Activated CD4-positive, alpha-beta T cell treated with anti-CD3 and anti-CD28 coated beads, Interleukin-10, Interleukin-2, amounts not matched to agents 100 ng/mL and 50 ng/mL, durations not matched to agents 16 hours and 8 hours (primary cell): ENCODE measurements at regions not wholly inside any gene's neighbourhood (a gene's known extent, or its start where the extent isn't known, plus 50 kb on each side); places are given as distances from the start of the nearest gene placed in this dataset.

Experiments
- DNase-seq: peaks from one replicate; pipeline ENCODE4 v3.0.0-alpha.2; 2020

DNA sequence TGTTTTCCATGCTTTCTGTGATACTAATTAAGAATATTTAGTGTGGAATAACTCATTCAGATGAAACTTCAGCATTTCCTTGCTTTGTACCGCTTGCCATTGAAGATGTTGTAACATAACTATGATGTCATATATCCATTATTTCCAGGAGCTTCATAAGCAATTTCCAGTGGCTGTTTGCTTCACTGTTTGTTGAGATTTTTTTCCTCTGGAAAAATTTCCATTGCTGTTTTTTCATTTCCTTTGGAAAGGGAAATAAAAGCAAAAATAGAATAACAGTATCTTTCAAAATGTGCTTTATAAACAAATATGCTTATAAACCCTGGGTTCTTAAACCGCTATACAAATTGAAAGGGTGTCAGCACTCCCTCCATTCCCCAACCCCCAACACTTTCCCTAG lies 319.6 kb upstream of the SEMA6D start:
- DNase-seq: no peak

DNA sequence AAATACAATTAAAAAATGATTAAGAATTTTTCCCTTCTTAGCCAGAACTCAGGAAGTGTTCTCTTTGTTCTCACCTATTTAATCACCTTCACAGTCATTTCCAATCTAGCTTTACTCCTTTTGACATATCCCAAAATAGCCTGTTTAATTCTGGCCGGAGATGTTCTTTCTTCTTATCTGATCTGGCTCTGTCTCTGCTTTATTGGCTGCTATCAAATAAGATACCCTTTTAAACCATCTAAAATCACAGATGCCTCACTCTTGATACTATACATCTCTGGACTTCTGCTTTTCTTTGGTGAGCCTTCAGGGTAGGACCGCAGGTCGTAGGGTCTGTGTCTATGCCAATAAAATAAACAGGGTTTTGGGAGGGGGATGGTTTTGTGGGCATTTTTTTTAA lies 319.2 kb upstream of the SEMA6D start:
- no peak for DNase-seq

DNA sequence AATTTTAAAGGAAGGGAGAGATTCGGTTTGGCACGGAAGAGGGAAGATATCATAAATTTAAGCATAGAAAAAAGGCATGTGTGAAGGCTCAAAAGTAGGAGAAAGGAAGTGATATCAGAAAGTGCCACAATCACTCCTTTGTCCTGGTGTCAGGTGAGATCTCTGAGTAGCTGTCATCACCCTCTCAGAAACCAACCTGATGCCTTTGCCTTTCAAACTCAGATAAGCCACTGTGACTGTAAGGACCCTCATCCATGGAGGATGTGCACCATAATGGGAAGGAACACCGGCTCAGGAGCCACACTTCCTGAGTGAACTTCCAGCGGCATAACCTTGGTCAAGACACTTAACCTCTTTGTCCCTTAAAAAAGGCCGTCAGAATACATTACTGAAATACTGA lies 318.7 kb upstream of the SEMA6D start:
- no peak for DNase-seq

DNA sequence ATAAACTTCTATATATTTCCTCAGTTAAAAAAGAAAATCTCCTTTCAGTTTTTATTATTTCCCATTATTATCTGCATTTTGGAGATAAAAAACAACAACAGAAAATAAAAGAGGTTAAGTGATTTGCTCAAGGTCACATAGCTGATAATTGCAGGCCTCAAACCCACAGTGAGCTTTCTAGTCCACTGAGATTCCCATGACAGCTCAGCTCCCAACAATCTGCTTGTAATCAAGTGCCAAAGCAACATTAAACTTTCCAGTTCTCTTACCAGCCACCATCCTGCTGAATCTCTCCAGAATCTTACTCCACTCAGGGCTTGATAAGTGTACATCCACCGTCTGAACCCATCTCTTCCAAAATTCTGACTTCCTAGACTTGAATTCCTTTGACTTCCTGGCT lies 318.2 kb upstream of the SEMA6D start:
- no peak for DNase-seq

DNA sequence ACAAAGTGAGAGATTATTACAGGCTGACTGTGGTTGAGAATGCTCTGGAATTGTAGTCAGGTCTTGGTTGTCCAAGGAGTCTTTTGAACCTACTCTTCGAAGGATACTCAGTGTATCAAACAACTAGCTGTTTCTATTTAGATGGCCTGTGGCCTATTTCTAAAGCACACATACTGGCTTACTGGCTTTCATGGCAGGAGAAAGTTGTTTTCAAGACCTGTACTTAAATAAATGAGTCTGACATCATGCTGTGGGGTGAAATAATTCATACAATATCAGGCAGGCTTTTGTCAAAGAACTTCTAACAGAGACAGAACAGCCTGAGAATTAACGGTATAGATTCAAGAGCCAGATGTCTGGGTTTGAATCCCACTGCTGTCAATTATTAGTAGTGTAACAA lies 316.7 kb upstream of the SEMA6D start:
- DNase-seq: no peak

DNA sequence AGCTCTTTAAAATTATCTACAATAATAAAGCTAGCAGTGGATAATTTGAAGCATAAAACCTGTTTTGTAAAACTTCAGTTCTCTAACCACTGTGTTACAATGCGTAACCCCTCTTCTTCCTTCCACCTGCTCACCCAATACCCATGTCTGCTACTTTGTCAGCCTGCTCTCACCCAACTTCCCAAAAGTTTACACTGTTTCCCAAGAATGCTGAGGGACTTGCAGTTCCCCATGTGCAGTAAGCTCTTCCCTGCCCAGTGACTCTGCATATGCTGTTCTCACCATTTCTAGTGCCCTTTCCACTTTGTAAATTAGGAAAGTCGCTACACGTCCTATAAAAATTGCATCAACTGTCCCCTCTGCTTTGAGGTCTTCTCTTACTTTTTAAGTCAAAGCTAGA lies 315.9 kb upstream of the SEMA6D start:
- no peak for DNase-seq

DNA sequence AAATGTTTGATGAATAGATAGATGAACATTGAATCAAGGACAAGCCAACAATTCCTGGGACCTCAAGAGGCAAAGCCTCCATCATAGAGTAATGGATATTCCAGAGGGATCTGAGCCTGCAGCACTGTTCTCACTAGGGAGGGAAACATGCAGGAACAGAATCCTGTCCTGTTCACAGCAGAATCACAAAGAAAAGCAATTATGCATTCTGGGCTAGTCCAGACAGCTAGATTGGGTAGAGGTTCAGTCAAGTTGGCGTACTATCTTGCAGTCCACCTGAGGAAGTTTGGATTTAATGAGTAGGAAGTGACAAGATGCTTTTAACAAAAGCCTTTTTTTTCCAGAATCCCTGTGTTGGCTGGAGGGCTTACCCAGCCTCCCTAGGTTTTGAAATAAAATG lies 314.5 kb upstream of the SEMA6D start:
- no peak for DNase-seq

DNA sequence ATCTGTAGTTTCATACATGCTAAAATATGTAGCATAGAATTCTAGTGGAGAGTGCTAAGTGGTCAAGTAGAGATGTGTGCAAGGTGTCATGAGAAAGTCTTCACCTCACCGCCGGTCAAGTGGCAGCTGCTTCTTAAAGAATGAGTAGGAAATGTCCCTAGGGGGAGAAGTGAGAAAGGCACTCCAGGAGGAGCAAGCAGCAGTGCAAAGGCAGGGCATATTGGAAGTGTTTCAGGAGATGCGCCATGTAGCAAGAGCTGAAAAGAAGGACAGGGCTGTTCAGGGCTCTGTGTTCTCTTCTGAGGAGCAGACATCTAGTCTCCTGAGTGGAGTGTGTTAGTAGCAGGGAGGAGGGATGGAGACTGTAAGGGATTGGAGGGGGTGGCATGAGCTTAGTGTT lies 312.4 kb upstream of the SEMA6D start:
- no peak for DNase-seq

DNA sequence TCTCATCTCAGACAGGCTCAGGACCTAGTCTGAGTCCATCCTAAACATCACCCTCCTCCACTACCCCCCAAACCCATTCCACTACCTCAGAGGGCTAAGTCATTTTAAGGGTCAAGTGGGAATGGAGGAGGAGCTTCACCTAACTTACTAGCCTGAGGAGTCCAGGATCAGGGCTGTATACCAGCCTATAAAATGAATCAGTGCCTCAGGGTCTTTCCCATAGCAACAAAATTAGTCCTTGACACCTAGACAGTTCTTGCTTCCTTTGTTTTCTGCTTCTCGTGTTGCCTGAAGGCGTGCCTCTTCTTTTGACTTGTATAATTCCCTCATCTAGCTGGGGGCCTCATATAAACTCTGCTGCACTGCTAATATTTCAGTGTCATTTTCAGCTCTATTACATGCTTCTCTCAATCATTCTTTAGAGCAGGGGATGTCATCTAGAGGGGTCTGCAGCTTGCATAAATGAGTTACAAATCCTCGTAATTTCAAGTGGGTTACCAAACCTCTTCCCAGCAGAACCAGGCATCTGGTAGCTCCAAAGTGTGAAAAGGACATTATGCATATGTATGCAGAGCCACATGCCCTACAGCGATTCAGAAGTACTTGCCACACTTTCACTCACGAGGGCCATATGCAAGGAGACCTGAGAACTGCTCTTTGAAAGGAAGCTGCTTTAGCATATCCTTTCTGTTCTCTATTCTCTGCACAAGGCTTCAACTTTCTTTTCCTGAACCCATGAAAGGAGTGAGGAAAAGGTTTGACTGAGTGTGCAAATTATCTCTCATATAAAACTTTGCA lies 311.7 kb upstream of the SEMA6D start:
- DNase-seq: no peak

DNA sequence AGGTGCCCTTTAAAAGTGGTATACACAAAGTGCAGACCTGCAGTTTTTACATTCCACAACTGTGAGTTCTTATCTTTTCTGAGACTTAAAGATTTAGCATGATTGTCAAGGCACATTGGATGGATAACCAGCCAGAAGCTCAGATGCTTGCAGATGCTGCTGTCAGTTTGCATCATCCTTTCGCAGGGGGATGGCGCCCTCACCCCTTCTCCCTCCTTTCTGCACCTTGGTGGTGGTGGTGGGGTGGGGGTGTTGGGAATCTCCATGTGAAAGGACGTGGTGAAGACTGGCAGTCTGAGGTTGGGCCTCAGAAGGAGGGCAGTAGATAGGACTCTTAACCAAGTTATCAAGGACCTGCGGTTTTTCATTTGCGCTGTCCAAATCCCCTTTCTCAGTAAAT lies 309.6 kb upstream of the SEMA6D start:
- no peak for DNase-seq

DNA sequence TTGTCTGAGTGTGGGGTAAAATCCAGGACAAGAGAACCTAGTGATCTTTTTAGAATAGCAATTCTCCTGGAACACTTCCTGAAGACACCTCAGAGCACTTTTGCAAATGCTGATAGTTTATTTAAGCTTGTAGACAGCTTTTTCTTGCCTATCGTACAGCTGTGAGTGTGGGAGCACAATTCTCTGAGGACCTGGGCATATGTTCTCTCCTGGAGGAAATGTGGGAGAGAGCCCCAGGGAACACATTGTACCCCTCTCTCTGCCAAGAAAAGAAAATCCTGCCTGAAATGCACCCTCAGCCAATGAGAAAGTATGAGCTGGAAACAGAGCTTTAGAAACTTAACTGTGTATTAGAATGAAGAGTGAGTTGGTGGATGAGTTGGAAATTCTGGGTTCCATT lies 308.3 kb upstream of the SEMA6D start:
- no peak for DNase-seq

DNA sequence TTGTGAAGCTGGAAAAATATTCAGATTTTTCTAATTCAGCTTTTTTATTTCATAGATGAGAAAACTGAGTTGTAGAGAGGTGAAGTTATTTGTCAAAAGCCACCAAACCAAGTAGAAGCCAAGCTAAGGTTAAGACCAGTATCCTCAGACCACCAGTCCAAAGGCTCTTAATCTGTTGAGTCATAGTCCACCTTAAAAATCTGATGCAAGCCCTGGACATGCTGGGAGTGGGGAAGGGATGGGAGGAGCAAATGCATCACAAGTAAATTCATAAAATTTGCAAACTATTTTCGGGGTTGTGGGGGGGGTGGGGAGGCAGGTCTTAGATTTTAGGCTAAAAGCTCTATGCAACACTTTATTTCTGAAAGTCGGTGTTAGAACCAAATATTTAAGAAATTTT lies 307.7 kb upstream of the SEMA6D start:
- no peak for DNase-seq

DNA sequence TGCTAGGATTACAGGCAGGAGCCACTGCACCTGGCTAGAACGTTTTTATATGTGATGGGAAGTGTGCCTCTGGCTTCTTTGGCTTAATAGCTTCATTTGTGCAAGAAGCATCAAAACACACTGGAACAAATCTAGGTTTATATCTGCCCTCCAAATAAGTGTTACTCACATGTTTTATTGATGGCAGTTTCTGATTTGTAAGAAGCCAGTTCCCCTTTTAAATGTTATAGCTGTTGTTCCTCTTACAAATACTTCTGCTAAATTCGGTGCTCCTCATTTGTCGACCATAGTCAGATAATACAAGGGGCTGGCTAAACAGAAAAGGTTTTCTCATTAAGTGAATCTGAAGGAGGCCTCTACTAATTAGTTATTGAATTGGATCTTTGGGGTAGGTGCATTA lies 307.1 kb upstream of the SEMA6D start:
- DNase-seq: no peak

DNA sequence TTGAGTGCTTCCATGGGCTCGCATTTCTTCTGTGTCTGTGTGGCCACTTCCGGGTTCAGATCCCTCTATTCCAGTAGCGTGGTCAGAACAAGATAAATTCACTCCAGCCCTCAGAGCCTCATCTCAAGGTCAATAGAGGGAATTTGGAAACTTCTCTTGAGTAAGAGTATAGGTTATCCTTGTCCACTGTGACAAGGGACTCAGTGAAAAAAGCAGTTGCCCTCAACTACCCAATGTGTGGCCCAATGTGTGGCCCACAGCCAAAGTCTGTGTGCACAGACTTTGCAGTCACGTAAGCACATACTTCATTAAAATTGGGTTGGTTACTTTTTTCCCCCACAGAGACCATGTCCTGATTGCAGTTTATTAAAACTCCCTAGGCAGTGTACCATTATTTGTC lies 305.6 kb upstream of the SEMA6D start:
- no peak for DNase-seq

DNA sequence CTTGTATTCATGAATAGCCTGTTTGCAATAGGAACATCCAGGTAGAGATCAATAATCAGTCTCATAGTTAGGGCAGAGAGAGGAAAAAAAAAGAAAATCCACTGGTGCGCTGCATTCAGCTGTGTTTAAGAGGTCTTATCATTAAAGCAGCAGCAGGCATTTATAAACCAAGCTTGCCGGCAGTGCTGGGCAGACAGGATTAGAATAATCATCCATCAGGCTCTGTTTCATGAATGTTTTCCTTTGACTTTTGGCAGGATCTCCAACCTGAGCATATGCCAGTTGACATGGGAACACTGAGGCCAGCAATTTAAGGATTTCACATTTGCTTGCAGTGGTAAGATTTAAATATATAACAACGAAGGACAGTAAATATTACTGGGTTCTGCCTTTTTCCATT lies 305.2 kb upstream of the SEMA6D start:
- no peak for DNase-seq

DNA sequence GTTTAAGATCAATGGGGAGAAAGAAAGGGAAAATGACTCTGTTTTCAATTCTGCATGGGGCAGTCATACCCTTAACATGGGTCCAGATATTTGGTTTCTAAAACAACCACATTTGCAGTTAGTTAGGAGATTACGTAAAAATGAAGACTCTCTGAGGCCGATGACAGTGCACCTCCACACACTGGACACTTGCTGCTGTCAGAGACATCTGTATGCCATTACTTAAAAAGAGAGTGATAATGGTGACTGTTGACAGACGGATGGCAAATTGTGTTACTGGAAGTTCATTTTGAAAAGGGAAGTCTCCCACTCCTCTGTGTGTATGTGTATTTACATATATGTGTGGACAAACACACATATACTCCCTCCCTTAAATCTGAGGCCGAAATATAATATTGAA lies 304.5 kb upstream of the SEMA6D start:
- DNase-seq: no peak

DNA sequence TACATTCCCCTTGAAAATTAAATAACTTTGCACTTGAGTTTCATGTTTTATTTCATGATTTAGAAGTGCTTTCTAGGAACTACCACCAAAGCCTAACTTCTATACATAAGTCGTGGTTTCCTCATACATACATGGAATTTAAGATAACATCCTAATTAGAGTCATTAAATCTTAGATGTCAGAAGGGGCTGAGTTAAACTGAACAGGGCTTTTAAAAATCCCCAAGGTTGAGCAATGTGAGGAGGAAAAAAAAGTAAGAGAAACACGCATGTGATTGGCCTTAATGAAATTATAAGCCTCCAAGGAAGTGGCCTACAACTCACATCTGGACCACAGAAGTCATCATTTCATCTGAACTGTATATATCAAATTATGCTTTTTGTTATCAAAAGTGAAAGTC lies 303.1 kb upstream of the SEMA6D start:
- no peak for DNase-seq

DNA sequence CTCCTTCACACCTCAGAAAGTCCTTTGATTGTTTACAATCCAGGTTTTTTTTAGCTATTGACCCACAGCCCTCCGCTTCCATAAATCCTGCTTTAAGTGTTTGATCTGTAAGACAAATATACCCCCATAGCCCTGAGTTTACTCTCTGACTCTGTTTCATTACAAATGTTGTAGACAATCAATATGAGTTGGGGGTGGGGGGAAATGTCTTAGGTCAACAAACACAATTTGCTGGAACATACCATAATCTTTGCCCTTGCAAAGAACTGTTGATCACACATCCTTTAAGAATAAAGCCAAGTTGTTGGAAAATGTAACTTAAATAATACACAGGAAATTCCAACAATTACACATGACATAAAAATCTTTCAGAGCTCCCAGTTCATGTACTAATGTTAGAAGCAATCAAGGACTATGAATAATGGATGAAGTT lies 301.8 kb upstream of the SEMA6D start:
- DNase-seq: no peak

DNA sequence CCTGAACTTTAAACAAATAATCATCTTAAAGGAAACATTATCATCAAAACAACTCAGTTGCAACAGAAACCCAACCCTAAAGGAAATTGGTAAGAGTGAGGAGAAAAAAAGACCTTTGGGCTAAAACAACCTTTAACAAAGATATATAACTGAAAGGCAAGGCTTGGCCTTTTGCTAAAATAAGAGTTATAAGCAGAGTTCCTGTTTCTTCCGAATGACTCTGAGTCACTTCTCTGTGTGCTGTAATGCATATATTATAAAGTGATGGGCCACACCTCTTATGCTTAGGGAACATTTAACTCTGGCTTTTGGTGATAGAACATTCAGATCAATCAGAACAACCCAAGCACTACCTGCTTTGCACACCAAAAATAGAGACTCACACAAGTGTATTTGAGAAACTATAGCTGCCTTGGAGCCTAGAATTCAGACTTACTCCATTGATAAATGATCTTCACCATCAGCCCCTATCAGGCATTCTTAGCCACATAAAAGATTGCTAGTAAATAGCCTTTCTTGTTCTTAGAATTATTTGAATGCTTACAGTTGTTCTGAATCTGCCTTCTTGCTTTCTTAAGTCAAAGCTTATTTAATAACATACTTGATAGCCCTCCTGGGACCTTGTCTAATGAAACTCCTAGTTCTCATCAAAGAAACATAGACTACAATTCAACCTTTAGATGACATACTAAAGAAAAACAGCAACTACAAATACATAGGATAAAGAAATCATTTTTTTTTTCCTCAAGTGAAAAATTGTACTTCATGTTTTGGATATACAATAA lies 294.2 kb upstream of the SEMA6D start:
- no peak for DNase-seq

DNA sequence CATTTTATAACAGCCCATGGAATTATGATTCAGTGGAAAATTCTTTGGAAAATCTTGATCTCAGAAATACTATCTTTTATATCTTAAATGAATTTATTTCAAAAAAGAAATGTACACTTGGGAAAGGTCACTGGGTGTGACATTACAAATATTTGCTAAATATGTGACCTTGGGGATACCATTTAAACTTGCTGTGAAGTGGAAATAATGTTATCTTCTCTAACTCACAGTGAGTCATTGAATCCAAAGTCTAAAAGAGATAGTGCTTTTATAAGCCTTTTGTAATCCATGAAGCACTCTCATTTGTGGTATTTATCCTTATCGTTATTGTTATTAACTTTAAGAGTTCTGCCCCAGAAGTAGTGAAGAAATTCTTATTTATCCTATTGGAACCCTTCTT lies 289.8 kb upstream of the SEMA6D start:
- no peak for DNase-seq

DNA sequence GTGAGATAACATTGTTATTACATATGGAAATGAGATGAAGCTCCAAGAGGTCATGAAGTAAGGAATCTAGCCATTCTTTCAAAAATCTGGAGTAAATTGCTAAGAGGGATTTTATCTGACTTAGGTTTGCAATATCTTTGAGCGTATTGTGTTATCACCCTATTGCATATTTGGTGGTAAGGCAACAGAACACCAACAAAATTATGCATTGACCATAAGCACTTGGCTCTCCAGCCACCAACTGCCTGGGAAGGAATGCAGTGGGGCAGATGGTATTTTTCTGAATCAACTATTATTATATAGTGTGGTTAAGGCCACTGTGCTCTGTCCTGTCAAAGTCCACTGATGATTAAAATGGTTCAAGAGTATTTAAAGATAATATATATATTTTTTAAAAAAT lies 287.9 kb upstream of the SEMA6D start:
- no peak for DNase-seq

DNA sequence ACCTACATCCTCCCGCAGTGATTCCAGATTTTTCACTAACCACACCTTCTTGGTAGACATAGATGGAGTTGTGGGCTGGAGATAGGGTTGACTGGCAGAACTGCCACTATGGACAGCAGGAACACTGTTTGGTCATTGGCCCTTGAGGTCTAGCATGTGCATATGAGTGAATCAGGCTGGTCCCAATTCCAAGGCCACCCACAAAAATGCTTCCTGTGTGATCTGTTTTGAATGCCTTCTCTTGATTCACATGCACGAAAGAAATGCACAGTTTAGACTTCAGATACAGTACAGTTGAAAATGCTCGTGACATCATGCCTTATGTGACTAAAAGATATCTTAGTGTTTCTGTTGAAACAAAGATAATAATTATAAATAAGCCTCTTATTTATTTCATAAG lies 285.8 kb upstream of the SEMA6D start:
- DNase-seq: no peak

DNA sequence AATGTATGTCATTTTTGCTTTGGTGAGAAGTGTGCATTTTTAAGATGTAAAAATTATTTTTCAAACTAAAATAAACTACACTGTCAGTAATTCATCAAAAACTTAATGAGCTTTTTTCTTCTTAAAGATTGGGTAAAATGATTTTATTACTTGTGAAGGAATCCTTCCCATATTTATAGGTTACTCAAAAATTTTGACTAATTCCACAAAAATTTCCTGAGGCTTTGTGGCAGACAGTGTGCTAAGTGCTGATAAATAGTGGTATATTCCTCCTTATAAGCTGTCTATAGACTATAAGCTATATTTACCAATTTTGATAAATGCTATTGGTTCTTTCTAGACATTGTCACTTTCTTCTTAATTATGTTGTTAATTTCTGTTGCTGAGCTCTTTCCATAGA lies 284.5 kb upstream of the SEMA6D start:
- DNase-seq: no peak

DNA sequence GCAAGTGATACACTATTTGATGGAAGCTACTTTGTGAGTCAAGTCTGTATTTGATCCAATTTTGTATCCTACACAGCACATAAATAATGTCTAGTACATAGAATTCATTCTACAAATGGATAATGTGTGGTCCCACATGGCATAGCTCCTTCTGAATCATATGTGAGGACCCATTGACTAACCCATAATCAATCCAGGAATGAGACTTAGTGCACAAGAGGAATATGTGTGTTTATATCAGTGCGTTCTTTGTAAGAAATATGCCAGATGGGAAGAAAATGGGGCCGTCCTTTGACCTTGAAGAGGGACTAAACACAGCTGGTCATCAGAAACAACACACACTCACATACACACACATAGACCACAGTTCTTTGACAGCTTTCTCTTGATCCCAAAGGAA lies 282.7 kb upstream of the SEMA6D start:
- no peak for DNase-seq

DNA sequence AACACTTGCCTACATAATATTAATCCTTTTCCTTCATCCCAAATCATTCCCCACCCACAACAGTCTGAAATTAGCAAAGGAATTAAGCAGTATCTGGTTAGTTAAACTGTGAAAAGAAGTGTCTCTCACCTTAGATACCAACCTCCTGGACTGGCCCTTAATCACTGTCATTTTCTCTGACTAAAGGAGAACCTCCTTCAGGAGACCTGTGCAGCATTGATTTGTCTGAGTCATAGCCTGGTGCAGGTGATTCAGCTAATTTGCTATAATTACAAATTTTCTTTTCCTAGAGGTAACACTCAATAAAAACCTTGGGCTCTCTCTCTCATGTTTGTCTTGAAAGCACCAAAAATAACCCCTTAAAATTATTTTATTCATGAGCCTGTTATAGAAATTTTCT lies 279.8 kb upstream of the SEMA6D start:
- no peak for DNase-seq
